ENCODE measurements at regions not wholly inside any gene's neighbourhood (a gene's known extent, or its start where the extent isn't known, plus 50 kb on each side); places are given as distances from the start of the nearest gene placed in this dataset.

GRCh38 chr6:124887872-124888580 lies 74.2 kb upstream of the RNF217 start:
- H3K36me3 ChIP-seq (ENCODE audit: low read depth, low read length) = no peaks in the 10 kb centered on the region
- H3K9me2 ChIP-seq (replicated peaks; ENCODE audit: low read length) = no peaks in the 10 kb centered on the region
- H3K27ac ChIP-seq (ENCODE audit: low read length) = no peak overlapping the region
- no peak overlapping the region for H3K4me3 ChIP-seq (ENCODE audit: low read length)
- H4K20me1 ChIP-seq (ENCODE audit: low read length) = no peaks in the 10 kb centered on the region
- no peak overlapping the region for H3K4me2 ChIP-seq (ENCODE audit: low read length)
- TF ChIP-seq EZH2 (IDR thresholded peaks at IDR 0.05; ENCODE audit: low read length, unreplicated experiment) (no peak), EZH2phosphoT487 (IDR thresholded peaks at IDR 0.05; ENCODE audit: borderline replicate concordance, low read length) (no peak)
- TF ChIP-seq, protein P1, sequence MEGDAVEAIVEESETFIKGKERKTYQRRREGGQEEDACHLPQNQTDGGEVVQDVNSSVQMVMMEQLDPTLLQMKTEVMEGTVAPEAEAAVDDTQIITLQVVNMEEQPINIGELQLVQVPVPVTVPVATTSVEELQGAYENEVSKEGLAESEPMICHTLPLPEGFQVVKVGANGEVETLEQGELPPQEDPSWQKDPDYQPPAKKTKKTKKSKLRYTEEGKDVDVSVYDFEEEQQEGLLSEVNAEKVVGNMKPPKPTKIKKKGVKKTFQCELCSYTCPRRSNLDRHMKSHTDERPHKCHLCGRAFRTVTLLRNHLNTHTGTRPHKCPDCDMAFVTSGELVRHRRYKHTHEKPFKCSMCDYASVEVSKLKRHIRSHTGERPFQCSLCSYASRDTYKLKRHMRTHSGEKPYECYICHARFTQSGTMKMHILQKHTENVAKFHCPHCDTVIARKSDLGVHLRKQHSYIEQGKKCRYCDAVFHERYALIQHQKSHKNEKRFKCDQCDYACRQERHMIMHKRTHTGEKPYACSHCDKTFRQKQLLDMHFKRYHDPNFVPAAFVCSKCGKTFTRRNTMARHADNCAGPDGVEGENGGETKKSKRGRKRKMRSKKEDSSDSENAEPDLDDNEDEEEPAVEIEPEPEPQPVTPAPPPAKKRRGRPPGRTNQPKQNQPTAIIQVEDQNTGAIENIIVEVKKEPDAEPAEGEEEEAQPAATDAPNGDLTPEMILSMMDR (conservative IDR thresholded peaks at IDR 0.05; ENCODE audit: low read depth, low read length) = no peak
- H3K9ac ChIP-seq (ENCODE audit: low read length) = no peak overlapping the region
- DNase-seq = no peak
- H3K27me3 ChIP-seq (ENCODE audit: low read length) = no peaks in the 10 kb centered on the region
- H3K4me1 ChIP-seq (ENCODE audit: insufficient read depth, low read length) = peaks cover 6% of the 10 kb centered on the region
- no peak overlapping the region for H2AFZ ChIP-seq (ENCODE audit: low read length)
- H3F3A ChIP-seq (ENCODE audit: low read length, unreplicated experiment) = no peaks in the 10 kb centered on the region
- CTCF ChIA-PET = no interaction called here
- no peak for ATAC-seq
- BruUV-seq (replicated peaks) = no TSS peak
- POLR2A ChIA-PET (ENCODE audit: unreplicated experiment) = no interaction called here
- H3K9me3 ChIP-seq (ENCODE audit: low read length) = no peaks in the 10 kb centered on the region
- intact Hi-C loops (cut with micrococcal nuclease) = no loop called here
- H3K79me2 ChIP-seq (ENCODE audit: low read length) = no peaks in the 10 kb centered on the region

DNA sequence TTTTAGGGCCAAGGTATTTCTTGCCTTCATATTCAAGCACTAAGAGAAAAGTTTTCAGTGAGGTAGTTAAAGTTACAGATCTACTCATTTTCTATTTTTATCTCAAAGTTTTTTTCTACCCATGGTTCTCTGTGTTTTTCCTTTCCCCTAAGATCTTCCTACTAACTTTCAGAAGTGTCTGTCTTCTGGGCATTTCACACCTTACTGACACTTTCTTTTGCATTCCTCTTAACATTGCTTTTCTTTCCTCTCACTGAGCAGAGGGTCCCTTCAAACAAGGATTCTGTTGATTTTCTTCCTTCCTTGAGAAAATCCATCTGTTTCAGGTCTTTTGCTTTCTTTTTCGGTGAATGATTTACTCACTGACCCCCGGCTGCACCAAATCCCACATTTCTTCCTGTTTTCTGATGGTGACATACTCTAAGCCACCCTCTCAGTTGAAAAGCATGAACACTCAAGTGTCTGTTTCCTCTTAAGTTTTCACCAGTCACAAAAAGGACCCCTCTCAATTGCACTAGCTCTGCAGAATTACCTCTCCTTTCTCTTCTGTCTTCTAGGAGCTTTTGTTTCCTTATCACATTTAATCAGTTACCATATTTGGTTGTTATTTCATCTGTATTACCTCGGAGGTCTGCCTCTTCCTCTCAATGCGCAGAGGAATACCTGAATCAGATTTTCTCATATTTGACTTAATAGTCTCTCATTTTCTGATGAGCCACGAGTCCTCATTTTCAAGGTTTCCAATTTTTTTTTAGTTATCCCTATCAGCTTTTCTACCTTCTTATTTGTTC lies 73.5 kb upstream of the RNF217 start:
- Histone ChIP-seq H3K9ac (ENCODE audit: low read length) (no peak overlapping the region), H3K9me2 (replicated peaks; ENCODE audit: low read length) (no peaks in the 10 kb centered on the region), H3F3A (ENCODE audit: low read length, unreplicated experiment) (no peaks in the 10 kb centered on the region), H3K36me3 (ENCODE audit: low read depth, low read length) (no peaks in the 10 kb centered on the region), H3K4me1 (ENCODE audit: insufficient read depth, low read length) (no peaks in the 10 kb centered on the region), H3K27ac (ENCODE audit: low read length) (no peak overlapping the region), H3K27me3 (ENCODE audit: low read length) (no peaks in the 10 kb centered on the region), H3K4me2 (ENCODE audit: low read length) (no peak overlapping the region), H2AFZ (ENCODE audit: low read length) (no peak overlapping the region), H3K9me3 (ENCODE audit: low read length) (no peaks in the 10 kb centered on the region), H3K79me2 (ENCODE audit: low read length) (no peaks in the 10 kb centered on the region), H3K4me3 (ENCODE audit: low read length) (no peak overlapping the region), H4K20me1 (ENCODE audit: low read length) (no peaks in the 10 kb centered on the region)
- TF ChIP-seq, protein P1 (conservative IDR thresholded peaks at IDR 0.05; ENCODE audit: low read depth, low read length) = no peak
- TF ChIP-seq EZH2 (IDR thresholded peaks at IDR 0.05; ENCODE audit: low read length, unreplicated experiment) = no peak
- no peak for TF ChIP-seq EZH2phosphoT487 (IDR thresholded peaks at IDR 0.05; ENCODE audit: borderline replicate concordance, low read length)
- no peak for ATAC-seq
- intact Hi-C loops (cut with micrococcal nuclease) = no loop called here
- POLR2A ChIA-PET (ENCODE audit: unreplicated experiment) = no interaction called here
- CTCF ChIA-PET = no interaction called here
- DNase-seq = no peak
- BruUV-seq (replicated peaks) = no TSS peak

GRCh38 chr6:124901084-124901483 lies 61.2 kb upstream of the RNF217 start:
- ChIA-PET POLR2A (ENCODE audit: unreplicated experiment) (no interaction called here), CTCF (no interaction called here)
- H3K79me2 ChIP-seq (ENCODE audit: low read length) = no peaks in the 10 kb centered on the region
- no peak overlapping the region for H3K27ac ChIP-seq (ENCODE audit: low read length)
- no peaks in the 10 kb centered on the region for H3K36me3 ChIP-seq (ENCODE audit: low read depth, low read length)
- no peak overlapping the region for H3K4me3 ChIP-seq (ENCODE audit: low read length)
- H3K4me2 ChIP-seq (ENCODE audit: low read length) = no peak overlapping the region
- no peaks in the 10 kb centered on the region for H3F3A ChIP-seq (ENCODE audit: low read length, unreplicated experiment)
- no peaks in the 10 kb centered on the region for H3K4me1 ChIP-seq (ENCODE audit: insufficient read depth, low read length)
- DNase-seq = no peak
- no peak for ATAC-seq
- no peak for TF ChIP-seq EZH2 (IDR thresholded peaks at IDR 0.05; ENCODE audit: low read length, unreplicated experiment)
- TF ChIP-seq EZH2phosphoT487 (IDR thresholded peaks at IDR 0.05; ENCODE audit: borderline replicate concordance, low read length) = no peak
- TF ChIP-seq, protein P1 (conservative IDR thresholded peaks at IDR 0.05; ENCODE audit: low read depth, low read length) = no peak
- BruUV-seq (replicated peaks) = no TSS peak
- no peaks in the 10 kb centered on the region for H3K9me3 ChIP-seq (ENCODE audit: low read length)
- no peaks in the 10 kb centered on the region for H3K27me3 ChIP-seq (ENCODE audit: low read length)
- H4K20me1 ChIP-seq (ENCODE audit: low read length) = no peaks in the 10 kb centered on the region
- intact Hi-C loops (cut with micrococcal nuclease) = no loop called here
- no peak overlapping the region for H3K9ac ChIP-seq (ENCODE audit: low read length)
- H3K9me2 ChIP-seq (replicated peaks; ENCODE audit: low read length) = no peaks in the 10 kb centered on the region
- no peak overlapping the region for H2AFZ ChIP-seq (ENCODE audit: low read length)

All from PC-3 (cell line).